Activated CD4-positive, alpha-beta memory T cell treated with anti-CD3 and anti-CD28 coated beads for 36 hours (primary cell): ENCODE measurements at regions not wholly inside any gene's neighbourhood (a gene's known extent, or its start where the extent isn't known, plus 50 kb on each side); places are given as distances from the start of the nearest gene placed in this dataset.
A peak's percentile ranks its signal among the peaks of the same experiment; 100 is the strongest.
"Not testable (repeated sequence)": the region's sequence is repeated elsewhere in the genome, so short reads cannot be mapped to it uniquely, and the experiment has no call there.

Source experiments
- CTCF ChIA-PET: fragments of 350-600 bp; sonication (Branson Sonifier 250); formaldehyde crosslinking; loops from one replicate; lab custom pipeline; 2021; ENCODE audit warnings: antibody characterized with exemption, inconsistent platforms; lab: Charles Lee
- POLR2A ChIA-PET: fragments of 350-600 bp; sonication (Branson Sonifier 250); formaldehyde crosslinking; loops from one replicate; lab custom pipeline; 2021; ENCODE audit warnings: antibody characterized with exemption; lab: Charles Lee
- DNase-seq: peaks from one replicate; pipeline ENCODE4 v3.0.0-alpha.2; 2020
- H3K27ac Mint-ChIP-seq: one replicate; pipeline ENCODE4 v1.8.0; 2021; ENCODE audit warnings: mixed read lengths
- H3K27me3 Mint-ChIP-seq: one replicate; pipeline ENCODE4 v1.8.0; 2021; ENCODE audit warnings: mixed read lengths
- H3K36me3 Mint-ChIP-seq: one replicate; pipeline ENCODE4 v1.8.0; 2021; ENCODE audit warnings: mixed read lengths
- H3K4me1 Mint-ChIP-seq: one replicate; pipeline ENCODE4 v1.8.0; 2021; ENCODE audit warnings: low read depth, mixed read lengths
- H3K4me3 Mint-ChIP-seq: one replicate; pipeline ENCODE4 v1.8.0; 2021; ENCODE audit warnings: mild to moderate bottlenecking, mixed read lengths
- H3K9me3 Mint-ChIP-seq: one replicate; pipeline ENCODE4 v1.8.0; 2021; ENCODE audit warnings: mixed read lengths
- intact Hi-C: fragments of 100-400 bp; cut with micrococcal nuclease; formaldehyde crosslinking; loops from one replicate; pipeline ENCODE4 v1.15.1; 2023

DNA sequence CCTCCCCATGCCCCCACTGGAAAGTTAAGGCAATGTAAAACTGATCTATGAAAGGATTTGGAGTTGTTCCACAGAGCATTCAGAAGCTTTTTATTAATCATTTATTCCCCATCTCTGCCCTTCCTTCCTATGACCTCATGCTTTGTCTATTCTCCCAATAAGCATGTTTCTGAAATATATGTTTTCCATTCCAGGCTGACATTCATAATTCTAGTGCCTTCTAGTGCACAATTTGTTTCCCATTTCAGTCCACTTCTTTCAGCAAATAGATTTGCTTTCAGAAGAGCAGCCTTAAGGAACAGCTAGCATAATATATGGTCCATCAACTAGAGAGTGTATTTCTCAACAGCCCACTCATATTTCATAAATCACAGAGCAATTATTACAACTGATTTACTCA, 77.1 kb upstream of the ATXN3L start:
- DNase-seq: no peak
- peaks cover 11% of the 10 kb centered on the region for H3K4me1 Mint-ChIP-seq
- H3K36me3 Mint-ChIP-seq: no peaks in the 10 kb centered on the region
- H3K4me3 Mint-ChIP-seq: no peak overlapping the region
- POLR2A ChIA-PET: no interaction called here
- no peaks in the 10 kb centered on the region for H3K27me3 Mint-ChIP-seq
- no peak overlapping the region for H3K27ac Mint-ChIP-seq
- no peaks in the 10 kb centered on the region for H3K9me3 Mint-ChIP-seq
- CTCF ChIA-PET: interaction anchor here (1.0 kb wide), 1 partner anchor 450 kb away, joined by 3 read pairs; no protein-coding TSS in a partner anchor
- intact Hi-C loops: no loop called here

DNA sequence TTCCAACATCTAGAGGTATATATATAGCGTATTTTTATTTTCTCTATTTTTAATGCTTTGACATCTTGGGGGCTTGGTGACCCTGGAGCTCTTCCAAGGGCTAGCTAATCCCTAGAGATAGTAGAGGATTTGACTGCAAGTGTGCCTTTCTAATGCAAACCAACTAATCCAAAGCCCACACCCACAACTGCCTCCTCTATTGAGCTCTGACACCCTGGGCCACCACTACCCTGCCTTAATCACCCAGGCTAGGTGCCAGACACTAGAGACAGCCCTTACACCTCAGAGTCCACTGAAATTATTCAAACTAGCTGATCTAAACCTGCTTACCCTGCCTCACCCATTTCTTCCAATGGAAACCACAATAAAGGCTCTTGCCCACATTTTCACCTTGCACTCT, 69.6 kb upstream of the ATXN3L start:
- Mint-ChIP-seq H3K4me1 (peaks cover 8% of the 10 kb centered on the region), H3K27ac (no peak overlapping the region), H3K4me3 (no peak overlapping the region), H3K9me3 (no peaks in the 10 kb centered on the region), H3K27me3 (no peaks in the 10 kb centered on the region), H3K36me3 (no peaks in the 10 kb centered on the region)
- intact Hi-C loops: no loop called here
- ChIA-PET CTCF (no interaction called here), POLR2A (no interaction called here)
- no peak for DNase-seq

DNA sequence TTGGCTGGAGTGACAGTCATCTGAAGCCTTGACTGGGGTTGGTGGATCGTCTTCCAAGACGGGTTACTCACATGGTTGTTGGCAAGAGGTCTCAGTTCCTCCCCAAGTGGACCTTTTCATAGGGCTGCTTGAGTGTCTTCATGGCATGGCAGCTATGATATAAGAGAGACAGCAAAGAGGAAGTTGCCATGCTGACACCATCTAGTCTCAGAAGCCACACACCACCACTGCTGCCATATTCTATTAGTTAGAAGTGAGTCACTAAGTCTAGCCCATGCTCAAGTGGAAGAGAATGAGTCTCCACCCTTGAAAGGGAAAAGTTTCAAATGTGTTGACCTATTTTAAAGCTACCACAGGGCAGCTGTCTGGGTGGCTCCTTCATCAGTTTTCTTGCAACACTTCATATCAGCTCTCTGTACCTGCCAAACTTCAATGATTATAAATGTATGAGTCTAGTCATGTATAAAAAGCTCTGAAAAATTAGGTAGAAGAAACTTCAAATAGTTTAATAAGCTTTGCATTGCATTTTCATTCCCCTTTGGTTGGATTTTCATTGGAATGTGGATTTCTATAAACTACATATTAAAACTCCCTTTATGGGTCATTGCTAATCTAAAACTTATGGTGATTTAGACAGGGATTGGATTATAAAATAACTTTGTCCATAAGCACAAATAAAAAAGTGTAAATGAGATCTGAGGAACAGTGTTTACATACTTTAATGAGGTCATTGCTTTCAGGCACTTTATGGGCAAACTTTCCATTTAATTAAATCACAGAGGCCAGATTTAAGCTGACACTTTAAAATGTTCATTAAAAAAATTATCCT, 68.0 kb upstream of the ATXN3L start:
- intact Hi-C loops: loop anchor here (2.0 kb wide), 1 partner anchor 31 kb away; no protein-coding TSS in a partner anchor
- Mint-ChIP-seq H3K36me3 (no peaks in the 10 kb centered on the region), H3K9me3 (no peaks in the 10 kb centered on the region), H3K27ac (no peak overlapping the region), H3K27me3 (no peaks in the 10 kb centered on the region), H3K4me3 (no peak overlapping the region), H3K4me1 (peaks cover 8% of the 10 kb centered on the region)
- peak; percentile 34 for DNase-seq
- CTCF ChIA-PET: interaction anchor here (1.4 kb wide), 1 partner anchor 441 kb away, joined by 6 read pairs; no protein-coding TSS in a partner anchor
- POLR2A ChIA-PET: no interaction called here

DNA sequence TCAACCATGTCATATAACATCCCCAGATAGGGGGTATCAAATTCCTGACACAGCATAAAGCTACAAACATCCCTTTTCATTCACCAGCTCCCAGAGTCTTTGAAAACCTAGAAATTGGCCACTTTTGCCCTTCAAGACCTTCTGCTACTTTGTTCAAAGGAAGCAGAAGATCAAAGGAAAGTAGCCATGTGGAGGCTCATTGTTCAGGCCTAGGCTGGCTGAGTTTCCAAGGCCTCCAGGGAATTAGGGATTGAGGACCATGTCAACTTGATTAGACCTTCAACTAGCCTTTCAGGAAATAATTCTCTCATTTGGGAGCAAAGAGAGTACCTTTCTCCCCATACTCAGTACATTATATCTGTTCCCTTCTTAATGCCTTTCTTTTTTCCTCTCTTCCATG, 66.8 kb upstream of the ATXN3L start:
- Mint-ChIP-seq H3K4me3 (no peak overlapping the region), H3K9me3 (no peaks in the 10 kb centered on the region), H3K27ac (no peak overlapping the region), H3K4me1 (peaks cover 8% of the 10 kb centered on the region), H3K27me3 (no peaks in the 10 kb centered on the region), H3K36me3 (no peaks in the 10 kb centered on the region)
- CTCF ChIA-PET: no interaction called here
- POLR2A ChIA-PET: no interaction called here
- no peak for DNase-seq
- intact Hi-C loops: loop anchor here (2.0 kb wide), 1 partner anchor 32 kb away; no protein-coding TSS in a partner anchor

DNA sequence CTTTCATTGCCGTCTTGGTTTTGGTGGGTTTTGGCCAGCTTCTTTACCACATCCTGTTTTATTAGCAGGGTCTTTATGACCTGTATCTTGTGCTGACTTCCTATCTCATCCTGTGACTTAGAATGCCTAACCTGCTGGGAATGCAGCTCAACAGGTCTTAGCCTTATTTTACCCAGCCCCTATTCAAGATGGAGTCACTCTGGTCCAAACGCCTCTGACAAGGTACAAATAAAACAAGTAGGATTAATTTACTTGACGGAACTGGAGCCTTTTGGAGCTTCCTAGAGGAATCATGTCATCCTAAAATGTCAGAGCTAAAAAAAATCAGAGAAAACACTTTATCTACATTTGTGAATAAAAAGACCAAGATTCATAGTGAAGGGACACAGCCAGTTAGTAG, 66.2 kb upstream of the ATXN3L start:
- H3K27me3 Mint-ChIP-seq: no peaks in the 10 kb centered on the region
- POLR2A ChIA-PET: no interaction called here
- H3K36me3 Mint-ChIP-seq: no peaks in the 10 kb centered on the region
- no peaks in the 10 kb centered on the region for H3K9me3 Mint-ChIP-seq
- DNase-seq: no peak
- H3K27ac Mint-ChIP-seq: no peak overlapping the region
- no peak overlapping the region for H3K4me3 Mint-ChIP-seq
- peaks cover 8% of the 10 kb centered on the region for H3K4me1 Mint-ChIP-seq
- CTCF ChIA-PET: no interaction called here
- intact Hi-C loops: loop anchor here (2.0 kb wide), 1 partner anchor 33 kb away; no protein-coding TSS in a partner anchor

DNA sequence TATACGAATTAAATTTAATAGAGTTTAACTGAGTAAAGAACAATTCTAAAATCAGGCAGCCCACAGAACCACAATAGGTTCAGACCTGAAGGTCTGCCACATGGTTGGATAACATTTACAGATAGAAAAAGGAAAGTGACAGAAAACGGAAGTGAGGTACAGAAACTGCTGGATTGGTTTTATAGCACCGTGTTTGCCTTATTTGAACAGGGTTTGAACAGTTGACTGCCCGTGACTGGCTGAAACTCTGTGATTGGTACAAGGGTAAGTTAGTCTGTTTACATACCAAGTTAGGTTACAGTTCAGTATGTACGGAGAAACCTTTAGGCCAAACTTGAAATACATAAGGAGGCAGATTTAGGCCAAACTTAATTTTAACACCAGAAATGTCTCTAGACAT, 64.1 kb upstream of the ATXN3L start:
- H3K27ac Mint-ChIP-seq: no peak overlapping the region
- CTCF ChIA-PET: no interaction called here
- H3K27me3 Mint-ChIP-seq: no peaks in the 10 kb centered on the region
- POLR2A ChIA-PET: no interaction called here
- no peaks in the 10 kb centered on the region for H3K36me3 Mint-ChIP-seq
- intact Hi-C loops: no loop called here
- H3K9me3 Mint-ChIP-seq: no peaks in the 10 kb centered on the region
- peaks cover 21% of the 10 kb centered on the region for H3K4me1 Mint-ChIP-seq
- DNase-seq: no peak
- no peak overlapping the region for H3K4me3 Mint-ChIP-seq

DNA sequence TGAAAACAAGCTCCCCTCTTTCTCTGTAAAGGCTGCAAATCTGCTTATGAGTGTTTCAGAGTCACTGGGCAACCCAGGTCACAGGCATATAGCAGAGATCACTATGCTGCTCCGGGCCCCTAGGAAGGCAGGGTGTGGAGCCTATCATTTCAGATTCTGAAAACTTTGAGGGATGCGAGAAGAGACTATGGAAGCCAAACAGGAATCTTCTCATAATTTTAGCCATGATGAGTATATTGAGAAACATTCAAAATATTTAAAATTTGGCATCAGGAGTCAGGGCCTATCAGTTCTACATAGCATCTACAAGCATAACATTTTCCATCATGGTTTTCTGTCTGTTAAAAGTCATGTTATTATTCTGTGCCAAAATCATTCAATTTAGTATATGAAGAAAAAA, 61.7 kb upstream of the ATXN3L start:
- peaks cover 22% of the 10 kb centered on the region for H3K4me1 Mint-ChIP-seq
- intact Hi-C loops: loop anchor here (2.0 kb wide), 1 partner anchor 289 kb away; no protein-coding TSS in a partner anchor
- H3K9me3 Mint-ChIP-seq: no peaks in the 10 kb centered on the region
- H3K36me3 Mint-ChIP-seq: no peaks in the 10 kb centered on the region
- no peak overlapping the region for H3K4me3 Mint-ChIP-seq
- CTCF ChIA-PET: no interaction called here
- POLR2A ChIA-PET: no interaction called here
- DNase-seq: no peak
- H3K27ac Mint-ChIP-seq: no peak overlapping the region
- no peaks in the 10 kb centered on the region for H3K27me3 Mint-ChIP-seq

DNA sequence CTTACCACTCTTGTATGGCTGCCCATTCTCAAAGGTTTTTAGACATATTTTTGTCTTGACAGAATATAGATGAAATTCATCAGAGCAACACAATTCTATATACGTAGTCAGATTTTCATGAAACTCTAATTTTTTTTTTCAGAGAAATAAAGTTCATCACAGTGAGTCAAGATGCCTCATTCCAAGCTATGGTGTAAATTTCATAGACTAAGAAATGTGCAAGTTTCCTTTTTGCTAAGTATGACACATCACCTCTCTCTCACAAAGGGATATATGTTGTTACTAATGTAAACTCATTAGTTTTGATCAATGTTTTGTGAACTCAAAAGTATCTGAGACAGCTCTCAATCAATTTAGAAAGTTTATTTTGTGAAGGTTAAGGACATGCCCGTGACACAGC, 60.4 kb upstream of the ATXN3L start:
- no peaks in the 10 kb centered on the region for H3K36me3 Mint-ChIP-seq
- ChIA-PET CTCF (interaction anchor here (1.0 kb wide), 1 partner anchor 433 kb away, joined by 6 read pairs; no protein-coding TSS in a partner anchor), POLR2A (no interaction called here)
- H3K9me3 Mint-ChIP-seq: no peaks in the 10 kb centered on the region
- H3K4me3 Mint-ChIP-seq: no peak overlapping the region
- H3K27ac Mint-ChIP-seq: peak overlapping the region; percentile 78
- no peaks in the 10 kb centered on the region for H3K27me3 Mint-ChIP-seq
- H3K4me1 Mint-ChIP-seq: peaks cover 22% of the 10 kb centered on the region
- intact Hi-C loops: loop anchor here (2.0 kb wide), 1 partner anchor 287 kb away; no protein-coding TSS in a partner anchor
- DNase-seq: no peak

DNA sequence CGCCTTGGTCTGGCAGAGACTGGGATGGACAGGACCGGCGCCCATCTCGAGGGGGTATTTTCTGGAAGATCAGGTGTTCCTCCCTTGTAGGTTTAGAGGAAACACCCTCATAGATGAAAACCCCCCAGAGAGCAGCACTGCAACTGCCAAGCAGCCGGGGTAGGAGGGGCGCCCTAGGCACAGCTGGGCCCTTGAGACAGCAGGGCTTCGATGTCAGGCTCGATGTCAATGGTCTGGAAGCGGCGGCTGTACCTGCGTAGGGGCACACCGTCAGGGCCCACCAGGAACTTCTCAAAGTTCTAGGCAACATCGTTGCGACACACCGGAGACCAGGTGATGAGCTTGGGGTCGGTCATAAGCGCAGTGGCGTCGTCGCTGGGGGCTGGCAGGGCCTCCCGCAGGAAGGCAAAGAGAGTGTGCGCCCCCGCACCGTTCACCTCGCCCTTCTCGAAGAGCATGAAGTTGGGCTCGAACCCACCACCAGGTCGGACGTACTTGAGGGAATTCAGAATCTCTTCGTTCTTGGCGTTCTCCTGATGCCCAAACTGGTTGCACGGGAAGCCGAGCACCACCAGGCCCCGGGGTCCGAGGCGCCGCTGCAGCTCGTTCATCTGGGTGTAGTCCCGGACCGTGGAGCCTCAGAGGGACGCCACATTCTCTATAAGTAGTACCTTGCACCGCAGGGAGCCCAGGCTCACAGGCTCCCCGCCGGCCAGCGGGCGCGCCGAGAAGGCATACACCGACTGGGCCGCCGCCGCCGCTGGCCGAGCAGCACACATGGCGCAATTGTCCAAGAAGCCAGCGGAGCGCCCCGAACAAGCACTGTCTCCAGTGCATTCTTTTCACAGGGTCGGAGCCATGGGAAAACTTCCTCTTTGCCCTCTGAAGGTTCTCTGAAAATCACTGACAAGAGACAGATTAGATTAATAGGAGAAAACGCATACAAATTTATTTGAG, 59.0 kb upstream of the ATXN3L start:
- DNase-seq, CTCF ChIA-PET, H3K9me3 Mint-ChIP-seq, H3K36me3 Mint-ChIP-seq, POLR2A ChIA-PET, H3K27ac Mint-ChIP-seq, H3K4me3 Mint-ChIP-seq, H3K27me3 Mint-ChIP-seq: not testable (repeated sequence)
- H3K4me1 Mint-ChIP-seq: peaks cover 25% of the 10 kb centered on the region
- intact Hi-C loops: loop anchor here (5.0 to 10.0 kb wide), 3 partner anchors 93 to 424 kb away; no protein-coding TSS in a partner anchor

DNA sequence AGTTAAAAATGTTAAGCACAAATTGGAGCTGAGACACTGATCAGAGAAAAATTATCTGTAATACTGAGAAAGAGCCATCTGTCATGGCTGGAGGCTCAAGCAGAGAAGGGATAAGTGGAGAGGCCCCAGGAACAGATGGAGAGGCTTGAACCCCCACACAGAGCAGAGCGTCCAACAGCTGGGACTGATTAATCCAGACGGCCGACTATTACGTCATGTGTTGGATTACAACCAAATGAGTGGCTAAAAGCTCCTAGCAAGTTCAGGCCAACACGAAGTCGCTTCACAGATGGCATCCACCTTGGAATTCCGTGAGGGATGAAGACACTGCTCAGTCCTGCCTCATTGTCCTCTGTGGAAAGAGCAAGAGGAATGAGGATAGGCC, 57.7 kb upstream of the ATXN3L start:
- Mint-ChIP-seq H3K36me3 (no peaks in the 10 kb centered on the region), H3K27me3 (no peaks in the 10 kb centered on the region), H3K4me3 (no peak overlapping the region), H3K9me3 (no peaks in the 10 kb centered on the region), H3K4me1 (peaks cover 33% of the 10 kb centered on the region), H3K27ac (no peak overlapping the region)
- ChIA-PET POLR2A (no interaction called here), CTCF (no interaction called here)
- DNase-seq: no peak
- intact Hi-C loops: loop anchor here (5.0 to 10.0 kb wide), 3 partner anchors 95 to 423 kb away; no protein-coding TSS in a partner anchor

DNA sequence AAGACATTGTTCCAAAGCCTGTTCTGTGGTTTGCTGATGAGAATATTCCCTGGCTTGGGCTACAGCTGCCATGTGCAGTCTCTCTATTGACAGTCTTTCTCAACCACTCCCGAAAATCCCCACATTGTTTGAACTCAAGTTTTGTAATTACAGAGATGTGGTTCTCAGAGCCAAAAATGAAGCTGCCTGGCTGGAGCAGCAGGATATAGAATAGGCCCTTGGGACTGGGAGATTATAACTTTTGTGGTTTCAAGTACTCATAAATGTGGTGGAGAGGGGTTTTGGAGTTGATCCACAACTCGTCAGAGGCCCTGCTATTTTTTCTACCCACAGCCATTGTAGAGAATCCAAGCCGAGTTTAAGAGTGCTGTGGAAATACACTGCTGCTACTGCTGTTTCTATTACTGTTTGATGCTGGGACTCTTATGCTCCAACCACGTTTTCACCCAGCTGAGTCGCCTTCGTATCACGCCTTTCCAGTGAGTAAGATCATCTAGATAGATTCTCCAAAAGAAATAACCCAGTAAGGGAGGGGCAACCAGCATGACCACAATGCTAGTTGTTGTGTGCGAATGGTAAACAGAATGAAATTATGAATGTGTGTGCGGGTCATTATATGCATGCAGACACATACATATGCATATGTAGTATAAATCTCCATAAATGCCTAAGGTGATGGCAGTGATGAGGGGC, 57.1 kb upstream of the ATXN3L start:
- CTCF ChIA-PET: no interaction called here
- H3K4me1 Mint-ChIP-seq: peaks cover 35% of the 10 kb centered on the region
- intact Hi-C loops: loop anchor here (5.0 to 10.0 kb wide), 3 partner anchors 95 to 422 kb away; no protein-coding TSS in a partner anchor
- H3K27ac Mint-ChIP-seq: no peak overlapping the region
- H3K27me3 Mint-ChIP-seq: no peaks in the 10 kb centered on the region
- H3K36me3 Mint-ChIP-seq: no peaks in the 10 kb centered on the region
- H3K9me3 Mint-ChIP-seq: no peaks in the 10 kb centered on the region
- H3K4me3 Mint-ChIP-seq: no peak overlapping the region
- peak; percentile 31 for DNase-seq
- POLR2A ChIA-PET: no interaction called here
